ENCODE measurements at regions not wholly inside any gene's neighbourhood (a gene's known extent, or its start where the extent isn't known, plus 50 kb on each side); places are given as distances from the start of the nearest gene placed in this dataset.

DNA sequence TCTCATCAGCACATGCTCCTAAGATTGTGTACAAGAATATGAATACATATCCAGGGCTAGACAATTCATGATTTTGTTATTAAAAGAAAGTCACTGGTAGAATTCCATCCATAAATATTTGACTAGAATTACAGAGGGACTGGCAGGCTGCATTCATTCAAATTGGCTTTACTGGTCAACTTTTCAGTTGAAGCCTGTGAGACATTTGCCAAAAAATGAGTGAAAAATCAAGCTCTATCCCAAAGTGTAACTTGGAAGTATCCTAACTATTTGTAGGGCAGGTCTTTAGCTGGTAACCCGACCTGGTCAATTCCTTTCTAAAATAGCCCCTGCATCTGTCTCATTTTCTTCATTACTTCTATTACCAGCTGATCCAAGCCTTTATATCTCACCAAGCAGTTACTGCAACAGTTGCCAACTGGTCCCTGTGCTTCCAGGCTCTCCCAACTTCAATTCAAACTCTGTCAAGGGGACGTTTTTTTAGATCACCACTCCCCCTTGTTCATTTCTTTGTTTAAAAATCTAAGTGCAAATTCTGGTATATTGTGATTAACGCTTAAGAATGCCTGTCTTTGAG is 173.1 kb upstream of the TBL1XR1 start:
- DNase-seq (no peak), ATAC-seq (no peak)
- TF ChIP-seq POLR2A (IDR thresholded peaks at IDR 0.05): no peak
- TF ChIP-seq, protein P1, sequence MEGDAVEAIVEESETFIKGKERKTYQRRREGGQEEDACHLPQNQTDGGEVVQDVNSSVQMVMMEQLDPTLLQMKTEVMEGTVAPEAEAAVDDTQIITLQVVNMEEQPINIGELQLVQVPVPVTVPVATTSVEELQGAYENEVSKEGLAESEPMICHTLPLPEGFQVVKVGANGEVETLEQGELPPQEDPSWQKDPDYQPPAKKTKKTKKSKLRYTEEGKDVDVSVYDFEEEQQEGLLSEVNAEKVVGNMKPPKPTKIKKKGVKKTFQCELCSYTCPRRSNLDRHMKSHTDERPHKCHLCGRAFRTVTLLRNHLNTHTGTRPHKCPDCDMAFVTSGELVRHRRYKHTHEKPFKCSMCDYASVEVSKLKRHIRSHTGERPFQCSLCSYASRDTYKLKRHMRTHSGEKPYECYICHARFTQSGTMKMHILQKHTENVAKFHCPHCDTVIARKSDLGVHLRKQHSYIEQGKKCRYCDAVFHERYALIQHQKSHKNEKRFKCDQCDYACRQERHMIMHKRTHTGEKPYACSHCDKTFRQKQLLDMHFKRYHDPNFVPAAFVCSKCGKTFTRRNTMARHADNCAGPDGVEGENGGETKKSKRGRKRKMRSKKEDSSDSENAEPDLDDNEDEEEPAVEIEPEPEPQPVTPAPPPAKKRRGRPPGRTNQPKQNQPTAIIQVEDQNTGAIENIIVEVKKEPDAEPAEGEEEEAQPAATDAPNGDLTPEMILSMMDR (IDR thresholded peaks at IDR 0.05): no peak
- WGBS (ENCODE audit: insufficient coverage, low coverage, low lambda C conversion rate, missing lambda C conversion rate): 60% methylated on average over 3 of the region's 3 CpGs
- H3K36me3 ChIP-seq: no peaks in the 10 kb centered on the region
- no peak overlapping the region for H3K27ac ChIP-seq
- no peaks in the 10 kb centered on the region for H3K27me3 ChIP-seq
- H3K4me1 ChIP-seq: no peaks in the 10 kb centered on the region
- intact Hi-C loops (cut with DNase I): no loop called here
- H3K9me3 ChIP-seq: no peaks in the 10 kb centered on the region
- no peak overlapping the region for H3K4me3 ChIP-seq

DNA sequence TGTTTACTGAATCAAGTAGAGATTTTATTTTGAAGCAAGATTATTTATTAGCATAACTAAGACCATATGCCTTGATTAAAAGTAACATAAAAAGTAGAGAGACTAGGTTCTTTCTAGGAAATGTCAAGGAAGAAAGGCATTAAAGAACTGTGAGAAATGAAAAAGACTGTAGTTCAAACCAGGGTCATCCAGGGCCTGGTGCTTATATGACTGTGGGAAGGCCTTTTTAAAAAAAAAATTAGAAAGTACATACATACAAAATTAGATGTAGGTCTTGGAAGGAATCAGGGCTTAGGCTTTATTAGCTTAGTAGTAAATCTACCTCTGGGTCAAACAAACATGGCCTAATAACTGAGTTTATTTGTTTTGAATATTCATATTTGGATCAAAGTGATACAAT is 173.9 kb upstream of the TBL1XR1 start:
- no peak for DNase-seq
- ATAC-seq: no peak
- TF ChIP-seq, protein P1 (IDR thresholded peaks at IDR 0.05): no peak
- TF ChIP-seq POLR2A (IDR thresholded peaks at IDR 0.05): no peak
- no peaks in the 10 kb centered on the region for H3K27me3 ChIP-seq
- intact Hi-C loops (cut with DNase I): no loop called here
- no peak overlapping the region for H3K4me3 ChIP-seq
- H3K36me3 ChIP-seq: no peaks in the 10 kb centered on the region
- no peak overlapping the region for H3K27ac ChIP-seq
- no peaks in the 10 kb centered on the region for H3K4me1 ChIP-seq
- no peaks in the 10 kb centered on the region for H3K9me3 ChIP-seq

DNA sequence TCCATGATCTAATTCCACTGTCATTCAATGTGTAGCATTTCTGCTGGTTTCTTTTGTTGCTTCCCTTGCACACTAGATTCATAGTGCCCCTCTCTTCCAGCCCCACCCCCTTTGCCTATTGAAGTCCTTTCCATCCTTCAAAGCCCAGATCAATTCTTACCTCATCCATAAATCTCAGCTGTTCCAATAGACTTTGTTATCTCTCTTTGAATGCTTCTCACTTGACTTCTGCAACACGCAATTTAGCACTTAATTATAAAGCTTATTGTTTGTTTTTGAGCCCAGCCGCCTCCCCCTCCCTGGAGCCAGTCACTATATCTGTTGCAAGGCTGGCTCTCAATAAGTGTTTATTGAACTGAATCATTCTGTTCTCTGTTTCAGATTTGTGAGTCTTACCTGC is 174.6 kb upstream of the TBL1XR1 start:
- Histone ChIP-seq H3K9me3 (no peaks in the 10 kb centered on the region), H3K36me3 (no peaks in the 10 kb centered on the region), H3K4me1 (no peaks in the 10 kb centered on the region), H3K4me3 (no peak overlapping the region), H3K27me3 (no peaks in the 10 kb centered on the region), H3K27ac (no peak overlapping the region)
- 89% methylated on average over 2 of the region's 2 CpGs for WGBS (ENCODE audit: insufficient coverage, low coverage, low lambda C conversion rate, missing lambda C conversion rate)
- intact Hi-C loops (cut with DNase I): no loop called here
- TF ChIP-seq, protein P1 (IDR thresholded peaks at IDR 0.05): no peak
- no peak for TF ChIP-seq POLR2A (IDR thresholded peaks at IDR 0.05)
- ATAC-seq (no peak), DNase-seq (no peak)

DNA sequence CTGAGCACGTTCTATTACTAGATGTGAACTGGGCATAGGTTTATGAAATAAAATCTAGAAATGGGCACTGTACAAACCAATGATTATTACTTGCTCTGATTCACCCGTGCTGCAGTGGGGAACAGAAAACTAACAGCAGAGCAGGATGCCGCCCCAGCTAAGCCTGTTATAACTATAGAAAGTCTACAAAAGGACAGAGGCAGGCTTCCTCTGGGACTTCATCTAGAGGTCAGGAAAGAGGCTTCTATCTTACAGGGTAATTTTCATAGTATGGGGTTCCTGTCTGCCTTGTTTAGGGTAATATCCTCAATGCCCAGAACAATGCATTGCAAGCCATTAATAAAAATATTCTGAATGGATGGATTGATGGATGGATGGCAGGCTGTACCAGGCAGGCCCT is 177.0 kb upstream of the TBL1XR1 start:
- TF ChIP-seq POLR2A (IDR thresholded peaks at IDR 0.05): no peak
- TF ChIP-seq, protein P1 (IDR thresholded peaks at IDR 0.05): no peak
- Histone ChIP-seq H3K4me1 (no peaks in the 10 kb centered on the region), H3K4me3 (no peak overlapping the region), H3K27ac (no peak overlapping the region), H3K36me3 (no peaks in the 10 kb centered on the region), H3K9me3 (no peaks in the 10 kb centered on the region), H3K27me3 (no peaks in the 10 kb centered on the region)
- WGBS (ENCODE audit: insufficient coverage, low coverage, low lambda C conversion rate, missing lambda C conversion rate): 96% methylated on average over 3 of the region's 3 CpGs
- DNase-seq (no peak), ATAC-seq (no peak)
- intact Hi-C loops (cut with DNase I): no loop called here

DNA sequence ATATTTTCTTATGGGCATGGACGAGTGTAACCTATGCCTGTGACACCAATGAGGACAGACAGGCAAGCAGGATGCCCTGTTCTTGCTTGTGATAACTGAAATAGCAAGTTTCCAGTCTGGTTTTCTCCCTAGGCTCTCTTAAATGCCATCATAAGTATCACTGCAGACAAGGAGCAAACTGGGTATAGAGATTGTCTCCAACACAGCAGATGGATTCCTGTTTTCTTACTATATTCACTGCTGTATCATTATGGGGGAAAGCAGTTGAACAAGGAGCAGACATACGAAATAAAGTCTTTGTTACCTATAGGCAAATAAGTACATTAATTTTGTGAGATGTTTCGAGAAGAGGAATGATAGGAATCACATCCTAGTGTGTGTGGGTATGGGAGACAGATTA is 178.0 kb upstream of the TBL1XR1 start:
- intact Hi-C loops (cut with DNase I): no loop called here
- H3K4me3 ChIP-seq: no peak overlapping the region
- no peaks in the 10 kb centered on the region for H3K36me3 ChIP-seq
- 81% methylated on average over 3 of the region's 3 CpGs for WGBS (ENCODE audit: insufficient coverage, low coverage, low lambda C conversion rate, missing lambda C conversion rate)
- no peaks in the 10 kb centered on the region for H3K27me3 ChIP-seq
- DNase-seq (no peak), ATAC-seq (no peak)
- no peaks in the 10 kb centered on the region for H3K4me1 ChIP-seq
- no peak overlapping the region for H3K27ac ChIP-seq
- H3K9me3 ChIP-seq: no peaks in the 10 kb centered on the region
- TF ChIP-seq POLR2A (IDR thresholded peaks at IDR 0.05): no peak
- TF ChIP-seq, protein P1 (IDR thresholded peaks at IDR 0.05): no peak
